ENCODE measurements at regions not wholly inside any gene's neighbourhood (a gene's known extent, or its start where the extent isn't known, plus 50 kb on each side); places are given as distances from the start of the nearest gene placed in this dataset.

DNA sequence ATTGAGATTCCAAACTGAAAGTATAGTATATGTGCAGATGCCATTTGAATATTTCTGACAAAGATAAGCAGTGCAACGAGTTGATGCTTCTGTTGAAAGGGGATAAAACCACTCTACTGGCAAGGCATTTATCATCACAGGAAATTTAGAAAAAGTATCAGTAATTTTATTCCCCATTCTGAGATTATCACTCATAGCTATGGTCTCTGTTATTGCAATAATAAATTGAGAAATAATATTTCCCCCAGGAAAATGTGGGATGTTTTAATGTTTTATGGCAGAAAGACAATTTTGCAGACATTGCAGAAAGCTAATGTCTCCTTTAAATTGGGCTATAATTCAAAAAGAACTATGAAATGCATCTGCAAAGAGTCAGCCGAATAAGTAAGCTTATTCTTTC is 1612.7 kb upstream of the ACO1 start:
- H3K56ac ChIP-seq (replicated peaks; ENCODE audit: insufficient read length, low read depth, low read length) = no peak overlapping the region
- H2AFZ ChIP-seq (ENCODE audit: low read length) = no peak overlapping the region
- no peak overlapping the region for H2BK12ac ChIP-seq (ENCODE audit: low read depth, low read length)
- H3K23me2 ChIP-seq (ENCODE audit: low read depth, low read length) = no peaks in the 10 kb centered on the region
- no peak overlapping the region for H2BK120ac ChIP-seq (replicated peaks; ENCODE audit: low read depth, low read length)
- no peak overlapping the region for H4K5ac ChIP-seq (ENCODE audit: insufficient read length, low read depth, low read length)
- no peak overlapping the region for H2AK5ac ChIP-seq (ENCODE audit: low read depth, low read length)
- H3K9ac ChIP-seq (replicated peaks in 1 of 4; ENCODE audit: extremely low read depth in 1 of 4, low read depth in 3 of 4, low read length in 3 of 4) = no peak overlapping the region
- no peaks in the 10 kb centered on the region for H4K20me1 ChIP-seq (replicated peaks in 1 of 2; ENCODE audit: control insufficient read depth in 1 of 2, insufficient read depth in 2 of 2, low read length in 2 of 2)
- no peak overlapping the region for H3K4me3 ChIP-seq (ENCODE audit: extremely low read depth in 1 of 4, insufficient read depth in 2 of 4, low read depth in 3 of 4, low read length in 4 of 4)
- H4K8ac ChIP-seq (ENCODE audit: extremely low read depth, insufficient read depth, low read length) = no peak overlapping the region
- no peaks in the 10 kb centered on the region for H3K79me2 ChIP-seq (ENCODE audit: control insufficient read depth in 1 of 2, insufficient read depth in 2 of 2, low read length in 2 of 2)
- WGBS, 2 experiments (ENCODE audit: extremely low coverage in 1 of 2, insufficient coverage in 1 of 2, insufficient read length in 1 of 2, insufficient replicate concordance in 2 of 2, low coverage in 1 of 2, low lambda C conversion rate in 2 of 2, missing lambda C conversion rate in 1 of 2) = 89% methylated on average over 2 of the region's 2 CpGs; no CpG with 5 or more reads in 1 of the 2 experiments
- CTCF ChIA-PET (ENCODE audit: partially characterized antibody) = no interaction called here
- H3K27me3 ChIP-seq (replicated peaks in 1 of 4; ENCODE audit: control insufficient read depth in 3 of 4, extremely low read depth in 1 of 4, insufficient read depth in 3 of 4, low read length in 3 of 4) = no peaks in the 10 kb centered on the region
- no peak overlapping the region for H3K27ac ChIP-seq (ENCODE audit: low read depth, low read length)
- DNase-seq (ENCODE audit: low read depth in 1 of 2, low spot score in 2 of 2) (no peak), FAIRE-seq (no peak)
- H4K91ac ChIP-seq (replicated peaks; ENCODE audit: insufficient read length, low read length) = no peak overlapping the region
- H3K14ac ChIP-seq (ENCODE audit: insufficient read length) = no peak overlapping the region
- H3K4me1 ChIP-seq (replicated peaks in 1 of 4; ENCODE audit: control insufficient read depth in 3 of 4, insufficient read depth in 4 of 4, low read length in 3 of 4) = no peaks in the 10 kb centered on the region
- no peak overlapping the region for H2BK15ac ChIP-seq (ENCODE audit: low read length)
- no peaks in the 10 kb centered on the region for H3K36me3 ChIP-seq (ENCODE audit: control insufficient read depth in 2 of 4, insufficient read depth in 4 of 4, low read length in 3 of 4)
- H3K18ac ChIP-seq (ENCODE audit: extremely low read depth, low read length) = no peak overlapping the region
- no peak overlapping the region for H2BK5ac ChIP-seq (ENCODE audit: low read depth, low read length)
- H3K23ac ChIP-seq (ENCODE audit: insufficient read length) = no peak overlapping the region
- POLR2A ChIA-PET (ENCODE audit: partially characterized antibody) = no interaction called here
- H3K4me2 ChIP-seq (ENCODE audit: insufficient read depth in 1 of 2, low read depth in 2 of 2, low read length in 2 of 2) = no peak overlapping the region
- H3K4ac ChIP-seq (replicated peaks; ENCODE audit: insufficient read length, low read depth, low read length) = no peak overlapping the region
- H3K9me3 ChIP-seq (ENCODE audit: insufficient read depth in 2 of 2, low read depth in 1 of 2, low read length in 1 of 2) = 0 out of 4 replicates have a peak, but pooled peaks cover 0 to 2% of the 10 kb centered on the region in 2 experiments
- H3K79me1 ChIP-seq (ENCODE audit: low read depth, low read length) = no peaks in the 10 kb centered on the region
- no peak overlapping the region for H2BK20ac ChIP-seq (ENCODE audit: low read length)
- TF ChIP-seq, protein P1, sequence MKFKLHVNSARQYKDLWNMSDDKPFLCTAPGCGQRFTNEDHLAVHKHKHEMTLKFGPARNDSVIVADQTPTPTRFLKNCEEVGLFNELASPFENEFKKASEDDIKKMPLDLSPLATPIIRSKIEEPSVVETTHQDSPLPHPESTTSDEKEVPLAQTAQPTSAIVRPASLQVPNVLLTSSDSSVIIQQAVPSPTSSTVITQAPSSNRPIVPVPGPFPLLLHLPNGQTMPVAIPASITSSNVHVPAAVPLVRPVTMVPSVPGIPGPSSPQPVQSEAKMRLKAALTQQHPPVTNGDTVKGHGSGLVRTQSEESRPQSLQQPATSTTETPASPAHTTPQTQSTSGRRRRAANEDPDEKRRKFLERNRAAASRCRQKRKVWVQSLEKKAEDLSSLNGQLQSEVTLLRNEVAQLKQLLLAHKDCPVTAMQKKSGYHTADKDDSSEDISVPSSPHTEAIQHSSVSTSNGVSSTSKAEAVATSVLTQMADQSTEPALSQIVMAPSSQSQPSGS (IDR thresholded peaks at IDR 0.05; ENCODE audit: low read length) = no peak
- TF ChIP-seq RFX5 (IDR thresholded peaks at IDR 0.05; ENCODE audit: borderline replicate concordance, low read depth, low read length) = no peak
- TF ChIP-seq CHD2 (IDR thresholded peaks at IDR 0.05; ENCODE audit: low read length) = no peak
- no peak for TF ChIP-seq KDM4A (IDR thresholded peaks at IDR 0.05; ENCODE audit: low read depth, low read length, severe bottlenecking)
- TF ChIP-seq TEAD4 (IDR thresholded peaks at IDR 0.05; ENCODE audit: low read depth, low read length) = no peak
- no peak for TF ChIP-seq EZH2 (IDR thresholded peaks at IDR 0.05; ENCODE audit: low read depth, low read length, severe bottlenecking)
- TF ChIP-seq RNF2 (IDR thresholded peaks at IDR 0.05; ENCODE audit: borderline replicate concordance, low read depth, low read length, missing control alignments, poor library complexity, severe bottlenecking) = no peak
- TF ChIP-seq JUND (IDR thresholded peaks at IDR 0.05; ENCODE audit: low read length) = no peak
- no peak for TF ChIP-seq ASH2L (IDR thresholded peaks at IDR 0.05; ENCODE audit: low read length)
- TF ChIP-seq POLR2AphosphoS5 (IDR thresholded peaks at IDR 0.05; ENCODE audit: low read depth, low read length) = no peak
- no peak for TF ChIP-seq JUN (IDR thresholded peaks at IDR 0.05; ENCODE audit: low read depth, low read length)
- no peak for TF ChIP-seq BACH1 (IDR thresholded peaks at IDR 0.05; ENCODE audit: low read length)
- no peak for TF ChIP-seq SP1 (IDR thresholded peaks at IDR 0.05; ENCODE audit: low read depth, low read length)
- no peak for TF ChIP-seq GABPA (IDR thresholded peaks at IDR 0.05; ENCODE audit: borderline replicate concordance, insufficient read depth, low read length)
- no peak for TF ChIP-seq CREB1 (IDR thresholded peaks at IDR 0.05)
